ENCODE measurements at regions not wholly inside any gene's neighbourhood (a gene's known extent, or its start where the extent isn't known, plus 50 kb on each side); places are given as distances from the start of the nearest gene placed in this dataset.

GRCh38 chr6:138593124-138593877, 94.0 kb upstream of the NHSL1 start (continued):
- TF ChIP-seq ZBTB4 (CRISPR knock-in tag; IDR thresholded peaks at IDR 0.05; ENCODE audit: borderline replicate concordance) (no peak), HHEX (CRISPR knock-in tag; IDR thresholded peaks at IDR 0.05) (no peak), KDM4B (CRISPR knock-in tag; IDR thresholded peaks at IDR 0.05) (no peak), ZNF263 (CRISPR knock-in tag; IDR thresholded peaks at IDR 0.05) (peak; percentile 88), YEATS2 (CRISPR knock-in tag; IDR thresholded peaks at IDR 0.05; ENCODE audit: borderline replicate concordance) (peak; percentile 50; the same call in 1 of the 2 replicates), ZMYM3 (CRISPR knock-in tag; IDR thresholded peaks at IDR 0.05) (peak; percentile 71; the same call in 1 of the 2 replicates), ZFP62 (CRISPR knock-in tag; IDR thresholded peaks at IDR 0.05) (no peak), ZMYM2 (CRISPR knock-in tag; IDR thresholded peaks at IDR 0.05) (no peak), KDM1A (CRISPR knock-in tag; IDR thresholded peaks at IDR 0.05) (no peak), KDM5B (CRISPR knock-in tag; IDR thresholded peaks at IDR 0.05; ENCODE audit: borderline replicate concordance) (no peak), ZNF230 (CRISPR knock-in tag; IDR thresholded peaks at IDR 0.05) (no peak), NCOA2 (CRISPR knock-in tag; IDR thresholded peaks at IDR 0.05) (peak; percentile 32; the same call in 1 of the 2 replicates), LRRFIP1 (CRISPR knock-in tag; conservative IDR thresholded peaks at IDR 0.05) (no peak), ZC3H13 (CRISPR knock-in tag; IDR thresholded peaks at IDR 0.05) (no peak), PCBP2 (optimal IDR thresholded peaks at IDR 0.05; ENCODE audit: low read depth, low read length, poor library complexity, severe bottlenecking) (no peak), SMARCC2 (IDR thresholded peaks at IDR 0.05) (no peak), ZFP36L1 (CRISPR knock-in tag; IDR thresholded peaks at IDR 0.05) (no peak), ZNF816 (CRISPR knock-in tag; IDR thresholded peaks at IDR 0.05; ENCODE audit: borderline replicate concordance) (peak; percentile 25; the same call in 1 of the 2 replicates), XBP1 (CRISPR knock-in tag; IDR thresholded peaks at IDR 0.05) (no peak), MIER3 (CRISPR knock-in tag; IDR thresholded peaks at IDR 0.05; ENCODE audit: borderline replicate concordance) (peak; percentile 41; the same call in 1 of the 2 replicates), CAMTA2 (CRISPR knock-in tag; IDR thresholded peaks at IDR 0.05; ENCODE audit: borderline replicate concordance) (no peak), SMAD9 (CRISPR knock-in tag; IDR thresholded peaks at IDR 0.05) (no peak), BRCA1 (CRISPR knock-in tag; IDR thresholded peaks at IDR 0.05) (peak; percentile 84; the same call in 1 of the 2 replicates), SETDB1 (CRISPR knock-in tag; IDR thresholded peaks at IDR 0.05; ENCODE audit: borderline replicate concordance) (no peak), RBM39 (IDR thresholded peaks at IDR 0.05; ENCODE audit: low read depth, low read length, poor library complexity, severe bottlenecking) (no peak)
- TF ChIP-seq, protein P1, sequence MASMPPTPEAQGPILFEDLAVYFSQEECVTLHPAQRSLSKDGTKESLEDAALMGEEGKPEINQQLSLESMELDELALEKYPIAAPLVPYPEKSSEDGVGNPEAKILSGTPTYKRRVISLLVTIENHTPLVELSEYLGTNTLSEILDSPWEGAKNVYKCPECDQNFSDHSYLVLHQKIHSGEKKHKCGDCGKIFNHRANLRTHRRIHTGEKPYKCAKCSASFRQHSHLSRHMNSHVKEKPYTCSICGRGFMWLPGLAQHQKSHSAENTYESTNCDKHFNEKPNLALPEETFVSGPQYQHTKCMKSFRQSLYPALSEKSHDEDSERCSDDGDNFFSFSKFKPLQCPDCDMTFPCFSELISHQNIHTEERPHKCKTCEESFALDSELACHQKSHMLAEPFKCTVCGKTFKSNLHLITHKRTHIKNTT (CRISPR knock-in tag; IDR thresholded peaks at IDR 0.05): no peak
